ENCODE measurements at regions not wholly inside any gene's neighbourhood (a gene's known extent, or its start where the extent isn't known, plus 50 kb on each side); places are given as distances from the start of the nearest gene placed in this dataset.
"Not testable (repeated sequence)": the region's sequence is repeated elsewhere in the genome, so short reads cannot be mapped to it uniquely, and the experiment has no call there.

DNA sequence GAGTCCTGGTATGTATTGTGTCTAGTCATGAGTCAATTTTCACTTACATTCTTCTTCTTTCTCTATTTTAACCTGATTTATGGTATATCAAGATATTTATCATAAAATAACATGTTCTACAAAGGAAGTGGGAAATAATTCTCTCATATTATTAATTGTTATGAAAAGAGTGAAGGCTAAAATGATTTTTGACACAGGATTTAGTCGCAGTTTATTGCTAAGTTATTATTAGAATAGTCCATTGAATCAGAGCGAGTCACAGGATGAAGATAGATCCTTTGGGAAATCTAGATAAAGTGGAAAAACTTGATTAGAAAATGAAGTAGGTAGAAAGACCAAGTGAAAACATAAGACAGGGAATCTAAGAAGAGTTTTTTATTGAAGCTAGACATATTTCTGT lies 184.3 kb upstream of the DGKB start:
- H3K4me3 ChIP-seq (ENCODE audit: insufficient read depth, low read depth, low read length) = no peak overlapping the region
- no peaks in the 10 kb centered on the region for H3K36me3 ChIP-seq (replicated peaks; ENCODE audit: control insufficient read depth, insufficient read depth, low read length)
- H3K27me3 ChIP-seq (ENCODE audit: control insufficient read depth, insufficient read depth, low read length) = no peaks in the 10 kb centered on the region
- DNase-seq = no peak

DNA sequence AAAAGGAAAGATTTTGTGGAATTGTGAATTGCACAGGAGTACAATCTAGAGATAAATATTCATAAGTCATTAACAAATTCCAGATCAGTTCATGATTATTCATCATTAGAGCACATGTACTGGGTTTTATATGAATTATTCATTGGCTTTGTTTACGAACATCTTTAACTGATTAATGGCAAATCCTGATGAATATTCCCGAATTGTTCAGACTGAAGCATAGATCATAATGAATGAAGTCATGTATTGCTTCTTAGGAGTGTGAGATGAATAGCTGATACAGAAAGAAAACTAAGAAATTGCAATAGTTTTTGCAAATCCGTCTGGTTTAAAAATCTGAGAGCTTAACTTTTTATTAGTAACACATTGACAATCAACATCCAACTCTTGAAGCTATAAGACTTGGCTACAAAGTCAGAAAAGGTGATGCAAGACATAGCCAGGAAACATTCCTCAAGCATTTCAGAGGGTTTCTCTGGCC lies 183.6 kb upstream of the DGKB start:
- DNase-seq = no peak
- no peaks in the 10 kb centered on the region for H3K27me3 ChIP-seq (ENCODE audit: control insufficient read depth, insufficient read depth, low read length)
- no peak overlapping the region for H3K4me3 ChIP-seq (ENCODE audit: insufficient read depth, low read depth, low read length)
- H3K36me3 ChIP-seq (replicated peaks; ENCODE audit: control insufficient read depth, insufficient read depth, low read length) = no peaks in the 10 kb centered on the region

DNA sequence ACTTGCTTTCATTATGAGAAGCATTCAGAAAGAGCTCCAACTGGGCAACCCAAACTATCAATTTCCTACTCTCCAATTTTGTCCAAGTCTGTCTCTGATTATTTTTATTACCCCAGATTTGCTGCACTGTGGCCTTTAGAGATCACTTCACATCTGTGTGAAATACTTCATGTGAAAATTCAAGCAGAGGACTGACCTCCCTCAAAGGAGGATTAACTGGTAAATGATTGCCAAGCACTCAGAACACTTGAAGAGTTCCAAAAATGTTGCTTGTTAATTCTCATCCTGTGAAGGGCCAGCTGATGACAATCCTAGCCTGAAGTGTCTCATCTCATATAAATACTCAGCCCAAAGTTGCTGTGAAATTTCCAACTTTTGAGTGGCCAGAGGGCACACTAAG lies 182.8 kb upstream of the DGKB start:
- DNase-seq = no peak
- Histone ChIP-seq H3K36me3 (replicated peaks; ENCODE audit: control insufficient read depth, insufficient read depth, low read length) (no peaks in the 10 kb centered on the region), H3K4me3 (ENCODE audit: insufficient read depth, low read depth, low read length) (no peak overlapping the region), H3K27me3 (ENCODE audit: control insufficient read depth, insufficient read depth, low read length) (no peaks in the 10 kb centered on the region)

DNA sequence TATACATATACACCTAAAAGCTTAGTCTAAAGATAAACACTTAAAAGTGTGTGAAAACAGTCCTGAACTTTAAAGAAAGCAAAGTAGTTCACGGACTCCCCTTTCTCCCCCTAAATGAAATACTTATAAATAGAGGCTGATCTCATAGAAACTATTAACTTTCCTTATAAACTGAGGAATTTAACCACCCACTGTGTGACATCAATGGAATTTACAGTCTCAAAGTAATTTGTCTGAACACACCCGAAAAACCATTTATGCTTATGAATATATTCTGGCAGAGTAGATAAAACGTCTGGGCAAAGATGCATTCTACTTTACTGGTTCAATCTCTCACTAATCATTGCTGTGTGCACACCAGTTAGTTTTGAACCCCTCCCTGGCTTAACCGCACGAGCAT lies 181.8 kb upstream of the DGKB start:
- Histone ChIP-seq H3K36me3 (replicated peaks; ENCODE audit: control insufficient read depth, insufficient read depth, low read length) (no peaks in the 10 kb centered on the region), H3K4me3 (ENCODE audit: insufficient read depth, low read depth, low read length) (no peak overlapping the region), H3K27me3 (ENCODE audit: control insufficient read depth, insufficient read depth, low read length) (no peaks in the 10 kb centered on the region)
- no peak for DNase-seq

DNA sequence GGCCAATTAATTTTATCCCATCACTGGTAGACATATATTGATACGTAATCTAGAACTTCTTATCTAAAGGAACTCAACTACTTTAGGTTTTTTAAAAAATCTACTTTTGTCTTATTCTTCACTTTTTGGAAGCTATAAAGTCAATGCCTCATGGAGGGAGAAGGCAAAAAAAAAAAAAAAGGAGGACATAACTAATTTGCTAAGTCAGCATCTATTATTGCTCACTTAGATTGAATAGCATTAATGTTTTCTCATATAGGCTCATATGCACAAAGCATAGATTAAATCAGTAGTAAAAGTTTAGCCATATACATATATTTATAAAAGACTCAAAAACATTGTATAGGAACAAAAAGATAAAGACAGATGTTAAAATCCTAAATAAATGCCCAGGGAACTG lies 179.3 kb upstream of the DGKB start:
- H3K36me3 ChIP-seq (replicated peaks; ENCODE audit: control insufficient read depth, insufficient read depth, low read length) = no peaks in the 10 kb centered on the region
- no peaks in the 10 kb centered on the region for H3K27me3 ChIP-seq (ENCODE audit: control insufficient read depth, insufficient read depth, low read length)
- no peak for DNase-seq
- no peak overlapping the region for H3K4me3 ChIP-seq (ENCODE audit: insufficient read depth, low read depth, low read length)

DNA sequence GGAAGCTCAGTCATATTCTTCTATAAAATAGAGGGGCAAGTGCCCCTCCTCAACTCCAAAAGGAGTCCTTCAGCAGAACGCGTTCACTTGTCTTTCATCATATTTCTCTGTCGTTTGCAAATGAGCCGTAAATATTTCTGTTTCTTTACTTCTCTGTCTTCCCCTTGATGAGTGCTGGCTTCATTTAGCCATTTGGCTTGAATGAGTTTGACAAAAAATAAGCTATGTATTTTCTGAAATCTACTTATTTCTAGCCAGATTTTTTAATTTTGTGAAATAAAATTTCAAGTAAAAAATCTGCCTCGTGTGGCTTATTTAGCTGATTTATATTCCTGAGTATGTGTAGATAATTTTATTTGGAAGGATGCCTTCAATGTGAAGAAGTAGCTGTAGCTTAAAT lies 170.8 kb upstream of the DGKB start:
- H3K27me3 ChIP-seq (ENCODE audit: control insufficient read depth, insufficient read depth, low read length) = no peaks in the 10 kb centered on the region
- no peaks in the 10 kb centered on the region for H3K36me3 ChIP-seq (replicated peaks; ENCODE audit: control insufficient read depth, insufficient read depth, low read length)
- DNase-seq = no peak
- no peak overlapping the region for H3K4me3 ChIP-seq (ENCODE audit: insufficient read depth, low read depth, low read length)

DNA sequence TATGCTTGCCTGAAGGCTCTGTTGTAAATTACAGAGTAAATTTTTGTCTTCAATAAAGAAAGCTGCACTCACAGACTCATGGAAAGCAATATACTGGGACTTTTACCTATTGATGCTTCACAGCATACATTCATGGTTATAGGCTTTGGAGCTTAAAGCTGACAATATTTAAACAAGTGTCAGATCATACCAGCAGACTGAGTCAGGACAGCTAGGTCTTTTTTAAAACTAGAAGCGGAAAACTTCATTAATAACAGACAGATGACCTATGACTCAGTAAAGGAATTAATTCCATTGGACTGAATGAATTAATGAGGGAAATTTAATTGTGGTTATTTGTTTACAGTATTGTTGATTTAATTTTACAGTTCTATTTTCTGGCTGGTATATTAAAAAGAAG lies 165.8 kb upstream of the DGKB start:
- no peaks in the 10 kb centered on the region for H3K36me3 ChIP-seq (replicated peaks; ENCODE audit: control insufficient read depth, insufficient read depth, low read length)
- H3K27me3 ChIP-seq (ENCODE audit: control insufficient read depth, insufficient read depth, low read length) = no peaks in the 10 kb centered on the region

DNA sequence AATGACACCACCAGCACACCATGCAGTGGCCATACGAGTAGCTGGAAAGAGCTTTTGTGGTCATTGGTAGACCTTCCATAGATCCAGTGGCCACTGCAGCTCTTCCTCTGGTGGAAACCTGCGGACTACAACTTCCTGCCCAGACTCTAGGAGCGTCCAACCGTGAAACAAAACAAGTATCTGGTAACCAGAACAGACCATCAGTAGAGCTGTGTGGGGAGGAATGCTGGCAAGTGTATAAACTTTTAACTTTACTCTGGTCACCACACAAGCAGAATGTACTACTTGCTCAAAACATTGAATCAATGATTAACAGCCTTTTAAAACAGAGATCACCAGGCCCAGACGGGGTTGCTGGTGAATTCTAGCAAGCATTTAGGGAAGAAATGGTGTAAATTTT lies 154.7 kb upstream of the DGKB start:
- no peak overlapping the region for H3K4me3 ChIP-seq (ENCODE audit: insufficient read depth, low read depth, low read length)
- DNase-seq = no peak
- no peaks in the 10 kb centered on the region for H3K27me3 ChIP-seq (ENCODE audit: control insufficient read depth, insufficient read depth, low read length)
- H3K36me3 ChIP-seq (replicated peaks; ENCODE audit: control insufficient read depth, insufficient read depth, low read length) = no peaks in the 10 kb centered on the region

More for the DNA sequence above, 165.8 kb upstream of the DGKB start:
- no peak for DNase-seq
- H3K4me3 ChIP-seq (ENCODE audit: insufficient read depth, low read depth, low read length) = no peak overlapping the region

DNA sequence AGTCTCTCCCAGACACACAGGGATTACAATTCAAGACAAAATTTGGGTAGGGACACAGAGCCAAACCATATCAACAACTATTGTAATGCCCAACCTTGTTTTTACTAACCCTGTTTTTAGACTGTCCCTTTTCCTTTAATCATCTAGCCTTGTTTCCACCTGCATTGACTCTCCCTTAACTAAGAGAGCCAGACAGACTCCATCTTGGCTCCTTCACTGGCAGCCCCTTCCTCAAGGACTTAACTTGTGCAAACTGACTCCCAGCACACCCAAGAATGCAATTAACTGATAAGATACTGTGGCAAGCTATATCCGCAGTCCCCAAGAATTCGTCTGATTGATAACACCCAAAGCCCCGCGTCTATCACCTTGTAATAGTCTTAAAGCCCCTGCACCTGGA lies 151.8 kb upstream of the DGKB start:
- not testable (repeated sequence) for H3K27me3 ChIP-seq (ENCODE audit: control insufficient read depth, insufficient read depth, low read length); DNase-seq; H3K4me3 ChIP-seq (ENCODE audit: insufficient read depth, low read depth, low read length); H3K36me3 ChIP-seq (replicated peaks; ENCODE audit: control insufficient read depth, insufficient read depth, low read length)

DNA sequence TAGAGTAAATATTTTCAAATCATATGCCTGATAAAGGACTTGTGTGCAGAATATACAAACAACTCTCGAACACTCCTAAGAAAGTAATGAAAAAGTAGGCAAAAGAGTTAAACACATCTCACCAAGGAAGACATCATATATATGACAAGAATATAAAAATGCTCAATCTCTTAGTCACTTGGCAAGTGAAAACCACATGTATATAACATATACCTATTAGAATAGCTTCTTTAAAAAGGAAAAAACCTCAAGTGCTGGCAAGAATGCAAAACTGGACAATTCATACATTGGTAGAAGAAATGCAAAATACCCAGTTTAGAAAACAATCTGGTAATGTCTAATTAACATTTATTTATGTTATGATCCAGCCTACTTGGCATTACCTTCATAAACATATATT lies 146.6 kb upstream of the DGKB start:
- DNase-seq = no peak
- H3K4me3 ChIP-seq (ENCODE audit: insufficient read depth, low read depth, low read length) = no peak overlapping the region
- no peaks in the 10 kb centered on the region for H3K36me3 ChIP-seq (replicated peaks; ENCODE audit: control insufficient read depth, insufficient read depth, low read length)
- H3K27me3 ChIP-seq (ENCODE audit: control insufficient read depth, insufficient read depth, low read length) = no peaks in the 10 kb centered on the region

DNA sequence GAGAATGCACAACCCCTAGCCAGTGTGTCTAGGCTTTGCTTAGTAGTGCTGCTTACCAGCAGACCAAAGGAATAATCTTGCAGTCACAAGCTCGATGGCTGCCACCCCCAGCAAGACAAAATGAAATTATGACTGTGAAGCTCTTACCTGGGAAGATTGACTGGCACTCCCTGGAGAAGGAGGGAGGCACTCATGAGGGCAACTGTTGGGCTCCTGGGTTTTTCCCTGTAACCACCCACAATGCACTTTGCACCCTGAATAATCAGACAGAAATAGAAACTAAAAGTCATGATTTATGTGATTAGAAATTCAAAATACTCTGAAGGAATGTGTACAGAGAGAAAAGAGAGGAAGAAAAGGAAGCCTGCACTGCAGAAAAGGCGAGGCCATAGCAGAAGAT lies 144.3 kb upstream of the DGKB start:
- no peak for DNase-seq
- no peaks in the 10 kb centered on the region for H3K36me3 ChIP-seq (replicated peaks; ENCODE audit: control insufficient read depth, insufficient read depth, low read length)

DNA sequence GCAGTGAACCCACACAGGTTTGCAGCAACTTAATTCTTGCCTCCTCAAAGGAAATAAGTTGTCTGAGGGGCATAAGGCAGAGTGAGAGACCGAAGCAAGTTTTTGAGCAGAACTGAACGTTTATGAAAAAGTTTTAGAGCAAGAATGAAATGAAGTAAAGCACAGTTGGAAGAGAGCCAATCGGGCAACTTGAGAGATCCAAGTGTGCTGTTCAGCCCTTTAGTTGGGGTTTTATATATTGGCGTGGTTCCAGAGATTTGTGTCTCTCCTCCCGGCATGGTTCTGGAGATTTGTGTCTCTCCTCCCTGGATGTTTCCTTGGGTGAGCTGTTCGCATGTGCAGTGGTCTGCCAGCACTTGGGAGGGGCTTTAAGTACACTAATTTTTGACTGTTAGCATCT lies 141.4 kb upstream of the DGKB start:
- no peaks in the 10 kb centered on the region for H3K27me3 ChIP-seq (ENCODE audit: control insufficient read depth, insufficient read depth, low read length)
- H3K4me3 ChIP-seq (ENCODE audit: insufficient read depth, low read depth, low read length) = no peak overlapping the region
- no peak for DNase-seq
- no peaks in the 10 kb centered on the region for H3K36me3 ChIP-seq (replicated peaks; ENCODE audit: control insufficient read depth, insufficient read depth, low read length)

More for the DNA sequence above, 144.3 kb upstream of the DGKB start:
- H3K4me3 ChIP-seq (ENCODE audit: insufficient read depth, low read depth, low read length) = no peak overlapping the region
- no peaks in the 10 kb centered on the region for H3K27me3 ChIP-seq (ENCODE audit: control insufficient read depth, insufficient read depth, low read length)

DNA sequence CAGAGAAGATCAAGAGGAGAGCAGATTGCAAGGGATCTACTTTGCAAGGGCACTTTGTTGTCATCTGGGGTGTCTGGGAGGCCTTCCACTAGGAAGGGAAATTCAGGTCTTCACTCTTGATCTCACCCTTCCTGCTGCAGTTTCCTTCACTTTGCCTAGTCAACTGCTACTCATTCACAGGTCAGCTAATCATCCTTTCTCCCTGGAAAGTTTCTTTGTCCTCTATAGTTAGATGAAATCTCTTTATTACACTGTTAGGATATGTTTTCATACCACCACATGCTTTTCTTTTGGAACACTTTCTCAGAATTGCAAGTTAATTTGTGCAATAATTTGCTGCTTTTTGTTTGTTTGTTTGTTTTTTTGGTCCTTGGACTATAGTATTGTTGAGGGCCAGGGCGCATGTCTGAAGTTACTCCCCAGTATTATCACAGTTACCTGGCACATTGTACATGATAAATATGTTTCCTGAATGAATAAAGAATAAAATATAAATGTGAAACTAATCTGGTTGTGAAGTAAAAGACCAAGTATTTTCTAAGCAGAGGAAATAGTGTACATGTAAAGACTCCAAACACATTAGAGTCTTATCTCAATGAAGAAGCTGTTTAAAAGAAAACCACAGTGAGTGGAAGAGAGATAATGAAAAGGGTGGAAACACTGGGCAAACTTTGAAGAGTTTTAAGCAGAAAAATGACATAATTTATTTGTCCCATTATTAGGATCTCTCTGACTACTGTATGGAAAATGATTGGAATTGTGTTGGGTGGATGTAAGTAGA lies 139.9 kb upstream of the DGKB start:
- no peak for DNase-seq
- no peak overlapping the region for H3K4me3 ChIP-seq (ENCODE audit: insufficient read depth, low read depth, low read length)
- no peaks in the 10 kb centered on the region for H3K36me3 ChIP-seq (replicated peaks; ENCODE audit: control insufficient read depth, insufficient read depth, low read length)
- H3K27me3 ChIP-seq (ENCODE audit: control insufficient read depth, insufficient read depth, low read length) = no peaks in the 10 kb centered on the region

DNA sequence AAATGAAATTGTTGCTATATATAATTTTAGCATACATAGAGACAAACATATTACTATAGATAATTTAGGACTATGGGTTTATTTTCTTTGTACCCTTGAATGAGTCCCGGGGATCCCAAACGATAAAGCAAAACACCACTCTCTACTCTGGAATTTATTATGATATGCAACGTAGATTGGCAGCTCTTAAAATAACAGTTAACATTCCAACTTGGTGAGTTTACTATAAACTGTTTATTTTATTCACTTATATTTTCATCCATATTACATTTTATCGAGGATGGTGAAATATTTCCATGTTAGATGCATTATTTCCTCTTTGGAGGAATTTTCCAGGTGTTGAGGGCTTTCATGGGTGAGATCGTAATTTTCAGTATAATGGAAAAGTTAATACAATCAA lies 138.7 kb upstream of the DGKB start:
- DNase-seq = no peak
- no peaks in the 10 kb centered on the region for H3K27me3 ChIP-seq (ENCODE audit: control insufficient read depth, insufficient read depth, low read length)
- no peaks in the 10 kb centered on the region for H3K36me3 ChIP-seq (replicated peaks; ENCODE audit: control insufficient read depth, insufficient read depth, low read length)
- no peak overlapping the region for H3K4me3 ChIP-seq (ENCODE audit: insufficient read depth, low read depth, low read length)

DNA sequence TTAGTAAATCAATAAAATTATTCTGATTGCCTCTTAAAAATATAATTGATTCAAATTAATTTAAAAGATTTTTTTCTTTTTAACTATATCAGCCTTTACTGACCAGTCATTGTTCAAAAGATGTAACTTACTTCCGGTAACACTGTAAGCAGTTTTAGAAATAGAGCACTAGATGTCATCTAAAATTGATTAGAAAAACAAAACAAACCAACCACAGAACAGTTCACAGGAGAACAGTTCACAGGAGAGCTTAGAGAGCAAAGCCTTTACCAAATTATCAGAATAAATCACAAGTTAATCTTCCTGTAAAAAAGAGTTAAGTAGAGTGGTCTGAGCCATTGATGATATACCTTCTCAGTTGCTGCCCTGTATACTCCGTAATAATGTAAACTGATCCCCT lies 133.3 kb upstream of the DGKB start:
- no peaks in the 10 kb centered on the region for H3K36me3 ChIP-seq (replicated peaks; ENCODE audit: control insufficient read depth, insufficient read depth, low read length)
- no peak for DNase-seq
- no peak overlapping the region for H3K4me3 ChIP-seq (ENCODE audit: insufficient read depth, low read depth, low read length)
- H3K27me3 ChIP-seq (ENCODE audit: control insufficient read depth, insufficient read depth, low read length) = no peaks in the 10 kb centered on the region

DNA sequence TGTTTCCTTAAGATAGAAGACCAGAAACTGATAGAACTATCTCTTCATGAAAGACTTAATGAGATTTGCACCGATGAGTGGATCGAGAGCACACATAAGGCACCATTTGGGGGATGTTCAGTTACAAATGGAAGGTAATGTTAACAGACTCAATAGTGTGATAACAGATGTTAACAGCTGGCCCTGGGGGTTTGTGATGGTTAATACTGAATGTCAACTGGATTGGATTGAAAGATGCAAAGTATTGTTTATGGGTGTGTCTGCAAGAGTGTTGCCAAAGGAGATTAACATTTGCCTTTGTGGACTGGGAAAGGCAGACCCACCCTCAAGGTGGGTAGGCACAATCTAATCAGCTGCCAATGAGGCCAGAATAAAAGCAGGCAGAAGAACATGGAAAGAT lies 130.5 kb upstream of the DGKB start:
- no peaks in the 10 kb centered on the region for H3K36me3 ChIP-seq (replicated peaks; ENCODE audit: control insufficient read depth, insufficient read depth, low read length)

More for the DNA sequence above, 130.5 kb upstream of the DGKB start:
- DNase-seq = no peak
- Histone ChIP-seq H3K27me3 (ENCODE audit: control insufficient read depth, insufficient read depth, low read length) (no peaks in the 10 kb centered on the region), H3K4me3 (ENCODE audit: insufficient read depth, low read depth, low read length) (no peak overlapping the region)
